Neural progenitor cell (in vitro differentiated cells): ENCODE measurements at regions not wholly inside any gene's neighbourhood (a gene's known extent, or its start where the extent isn't known, plus 50 kb on each side); places are given as distances from the start of the nearest gene placed in this dataset.

Experiments used
- DNase-seq: peaks from one replicate; pipeline ENCODE4 v3.0.0-alpha.2; 2016; ENCODE audit warnings: low spot score
- H2AFZ ChIP-seq: fragments of 200-600 bp; sonication (generic); replicated peaks from 2 replicates; pipeline ENCODE4 v1.6.1; 2016; ENCODE audit warnings: antibody characterized with exemption
- H3F3A ChIP-seq: fragments of 200-600 bp; sonication (generic); 2 replicates; pipeline ENCODE4 v1.6.1; 2016; ENCODE audit warnings: antibody characterized with exemption, low read depth
- H3K27ac ChIP-seq: fragments of 200-600 bp; sonication (generic); 2 replicates; pipeline ENCODE4 v1.5.1; 2016; ENCODE audit warnings: mild to moderate bottlenecking
- H3K27me3 ChIP-seq: fragments of 200-600 bp; sonication (generic); 2 replicates; pipeline ENCODE4 v1.6.1; 2016; ENCODE audit warnings: mild to moderate bottlenecking, moderate library complexity
- H3K36me3 ChIP-seq: fragments of 200-600 bp; sonication (generic); 2 replicates; pipeline ENCODE4 v1.5.1; 2016
- H3K4me1 ChIP-seq: fragments of 200-600 bp; sonication (generic); 2 replicates; pipeline ENCODE4 v1.6.1; 2016; ENCODE audit warnings: mixed run types
- H3K4me2 ChIP-seq: fragments of 200-600 bp; sonication (generic); 2 replicates; pipeline ENCODE4 v1.6.1; 2016
- H3K4me3 ChIP-seq: fragments of 200-600 bp; sonication (generic); 2 replicates; pipeline ENCODE4 v1.5.1; 2016
- H3K79me2 ChIP-seq: fragments of 200-600 bp; sonication (generic); 2 replicates; pipeline ENCODE4 v1.6.1; 2016; ENCODE audit warnings: low read depth
- H3K9ac ChIP-seq: fragments of 200-600 bp; sonication (generic); 2 replicates; pipeline ENCODE4 v1.6.1; 2016
- H3K9me3 ChIP-seq: fragments of 200-600 bp; sonication (generic); 2 replicates; pipeline ENCODE4 v1.5.1; 2016; ENCODE audit warnings: low read depth
- H4K20me1 ChIP-seq: fragments of 200-600 bp; sonication (generic); 2 replicates; pipeline ENCODE4 v1.6.1; 2016; ENCODE audit warnings: low read depth
- H3K27ac Mint-ChIP-seq: 3 replicates; pipeline ENCODE4 v1.8.0; 2021; ENCODE audit warnings: mixed read lengths
- H3K27me3 Mint-ChIP-seq: 2 replicates; pipeline ENCODE4 v1.8.0; 2022; ENCODE audit warnings: low read depth, mild to moderate bottlenecking, inconsistent platforms, moderate library complexity, mixed read lengths; ENCODE audit not compliant: insufficient read depth
- H3K36me3 Mint-ChIP-seq: 3 replicates; pipeline ENCODE4 v1.8.0; 2021; ENCODE audit warnings: mixed read lengths
- H3K4me1 Mint-ChIP-seq: 3 replicates; pipeline ENCODE4 v1.8.0; 2021; ENCODE audit warnings: mixed read lengths
- H3K4me3 Mint-ChIP-seq: 3 replicates; pipeline ENCODE4 v1.8.0; 2021; ENCODE audit warnings: mild to moderate bottlenecking, moderate library complexity, mixed read lengths
- H3K9me3 Mint-ChIP-seq: 3 replicates; pipeline ENCODE4 v1.8.0; 2020; ENCODE audit warnings: mixed read lengths
- CTCF ChIP-seq: fragments of 200-600 bp; sonication (generic); IDR thresholded peaks from 2 replicates; pipeline ENCODE4 v1.5.1; 2017; ENCODE audit warnings: antibody characterized with exemption, mild to moderate bottlenecking
- EZH2 ChIP-seq: fragments of 200-600 bp; sonication (generic); IDR thresholded peaks from 2 replicates; pipeline ENCODE4 v1.6.1; 2017; ENCODE audit warnings: antibody characterized with exemption, mild to moderate bottlenecking, moderate library complexity
- EZH2phosphoT487 ChIP-seq: fragments of 200-600 bp; sonication (generic); IDR thresholded peaks from 2 replicates; pipeline ENCODE4 v1.6.1; 2017; ENCODE audit warnings: antibody characterized with exemption

GRCh38 chr13:106042996-106043581, 492.4 kb downstream of the EFNB2 start:
- no peaks in the 10 kb centered on the region for H3F3A ChIP-seq
- H3K27ac Mint-ChIP-seq, result no peak overlapping the region
- no peaks in the 10 kb centered on the region for H4K20me1 ChIP-seq
- no peak for DNase-seq
- no peak overlapping the region for H3K4me2 ChIP-seq
- H3K9me3 ChIP-seq, result no peaks in the 10 kb centered on the region
- H3K36me3 Mint-ChIP-seq, result no peaks in the 10 kb centered on the region
- H3K4me1 ChIP-seq, result no peaks in the 10 kb centered on the region
- peaks cover 5% of the 10 kb centered on the region for H3K27me3 Mint-ChIP-seq
- H3K4me3 Mint-ChIP-seq, result no peak overlapping the region
- H3K27ac ChIP-seq, result no peak overlapping the region
- H3K4me1 Mint-ChIP-seq, result peaks cover 19% of the 10 kb centered on the region
- no peak overlapping the region for H2AFZ ChIP-seq
- no peak overlapping the region for H3K9ac ChIP-seq
- H3K36me3 ChIP-seq, result no peaks in the 10 kb centered on the region
- H3K79me2 ChIP-seq, result no peaks in the 10 kb centered on the region
- no peaks in the 10 kb centered on the region for H3K27me3 ChIP-seq
- H3K9me3 Mint-ChIP-seq, result peaks cover 2% of the 10 kb centered on the region
- H3K4me3 ChIP-seq, result no peak overlapping the region
- TF ChIP-seq EZH2phosphoT487 (no peak), EZH2 (no peak), CTCF (no peak)

GRCh38 chr13:106041445-106041844, 494.0 kb downstream of the EFNB2 start:
- Histone ChIP-seq H2AFZ (no peak overlapping the region), H3K27ac (no peak overlapping the region), H3K4me3 (no peak overlapping the region), H3K4me1 (no peaks in the 10 kb centered on the region), H3K27me3 (no peaks in the 10 kb centered on the region), H3K4me2 (no peak overlapping the region), H3K9ac (no peak overlapping the region), H3K9me3 (no peaks in the 10 kb centered on the region), H3K36me3 (no peaks in the 10 kb centered on the region), H3K79me2 (no peaks in the 10 kb centered on the region), H3F3A (no peaks in the 10 kb centered on the region), H4K20me1 (no peaks in the 10 kb centered on the region)
- H3K36me3 Mint-ChIP-seq, result no peaks in the 10 kb centered on the region
- peaks cover 5% of the 10 kb centered on the region for H3K27me3 Mint-ChIP-seq
- H3K4me1 Mint-ChIP-seq, result peaks cover 19% of the 10 kb centered on the region
- no peak overlapping the region for H3K4me3 Mint-ChIP-seq
- TF ChIP-seq EZH2 (no peak), EZH2phosphoT487 (no peak), CTCF (no peak)
- no peak for DNase-seq
- no peak overlapping the region for H3K27ac Mint-ChIP-seq
- peaks cover 2% of the 10 kb centered on the region for H3K9me3 Mint-ChIP-seq

GRCh38 chr13:106038752-106039151, 496.7 kb downstream of the EFNB2 start:
- no peak overlapping the region for H3K27ac ChIP-seq
- H2AFZ ChIP-seq, result no peak overlapping the region
- H4K20me1 ChIP-seq, result no peaks in the 10 kb centered on the region
- no peaks in the 10 kb centered on the region for H3K27me3 ChIP-seq
- no peak for TF ChIP-seq EZH2phosphoT487
- TF ChIP-seq EZH2, result no peak
- TF ChIP-seq CTCF, result no peak
- H3K79me2 ChIP-seq, result no peaks in the 10 kb centered on the region
- H3K4me3 ChIP-seq, result no peak overlapping the region
- no peaks in the 10 kb centered on the region for H3K36me3 Mint-ChIP-seq
- no peaks in the 10 kb centered on the region for H3K9me3 ChIP-seq
- H3K4me2 ChIP-seq, result no peak overlapping the region
- no peak overlapping the region for H3K4me3 Mint-ChIP-seq
- no peaks in the 10 kb centered on the region for H3K36me3 ChIP-seq
- peak overlapping the region; percentile 79 for H3K27ac Mint-ChIP-seq
- peaks cover 8% of the 10 kb centered on the region for H3K4me1 Mint-ChIP-seq
- H3K9ac ChIP-seq, result no peak overlapping the region
- peaks cover 9% of the 10 kb centered on the region for H3K27me3 Mint-ChIP-seq
- no peaks in the 10 kb centered on the region for H3K4me1 ChIP-seq
- H3F3A ChIP-seq, result no peaks in the 10 kb centered on the region
- no peaks in the 10 kb centered on the region for H3K9me3 Mint-ChIP-seq
- no peak for DNase-seq
